Spleen (tissue), 11 donors: ENCODE measurements at regions not wholly inside any gene's neighbourhood (a gene's known extent, or its start where the extent isn't known, plus 50 kb on each side); places are given as distances from the start of the nearest gene placed in this dataset.

Source experiments
- DNase-seq: peaks from one replicate; pipeline ENCODE4 v3.0.0-alpha.2; 2020
- H3K27ac ChIP-seq, 8 donors: fragments of 200-600 bp; sonication (generic) in 7 of 8; 1 replicate in 4 of 8; 2 replicates in 4 of 8; pipeline versions ENCODE4 v1.5.0 to v1.8.0; 2016 to 2021; ENCODE audit warnings: inconsistent platforms in 4 of 8, mild to moderate bottlenecking in 4 of 8, moderate library complexity in 1 of 8
- H3K27me3 ChIP-seq, 7 donors: fragments of 200-600 bp; sonication (generic) in 6 of 7; replicated peaks in 1 of 7; 1 replicate in 4 of 7; 2 replicates in 3 of 7; pipeline versions ENCODE4 v1.5.0 to v1.8.0; 2016 to 2021; ENCODE audit warnings: inconsistent platforms in 3 of 7, mild to moderate bottlenecking in 1 of 7
- H3K36me3 ChIP-seq, 6 donors: fragments of 200-600 bp; sonication (generic) in 5 of 6; 1 replicate in 4 of 6; 2 replicates in 2 of 6; pipeline versions ENCODE4 v1.5.0 to v1.8.0; 2016 to 2021; ENCODE audit warnings: inconsistent platforms in 2 of 6
- H3K4me1 ChIP-seq, 6 donors: fragments of 200-600 bp; sonication (generic) in 5 of 6; 1 replicate in 3 of 6; 2 replicates in 3 of 6; pipeline versions ENCODE4 v1.5.0 to v1.8.0; 2016 to 2021; ENCODE audit warnings: inconsistent platforms in 3 of 6
- H3K4me3 ChIP-seq, 8 donors: fragments of 200-600 bp; sonication (generic) in 7 of 8; 1 replicate in 4 of 8; 2 replicates in 4 of 8; pipeline versions ENCODE4 v1.5.0 to v1.8.0; 2016 to 2021; ENCODE audit warnings: inconsistent platforms in 4 of 8, mild to moderate bottlenecking in 4 of 8, moderate library complexity in 2 of 8
- H3K9me3 ChIP-seq, 8 donors: fragments of 200-600 bp; sonication (generic) in 7 of 8; 1 replicate in 4 of 8; 2 replicates in 4 of 8; pipeline versions ENCODE4 v1.5.0 to v1.8.0; 2016 to 2021; ENCODE audit warnings: inconsistent platforms in 4 of 8
- CTCF ChIP-seq, 11 experiments: fragments of 200-600 bp in 7 of 11; fragments of 450-650 bp in 4 of 11; sonication (generic) in 4 of 11; IDR thresholded peaks in 8 of 11; conservative IDR thresholded peaks in 3 of 11; 1 replicate in 7 of 11; 2 replicates in 4 of 11; pipeline versions ENCODE4 v1.4.0 to v1.8.0; 2016 to 2021; ENCODE audit warnings: antibody characterized with exemption in 11 of 11, inconsistent platforms in 4 of 11, mild to moderate bottlenecking in 1 of 11
- POLR2A ChIP-seq, 3 donors: fragments of 450-650 bp; IDR thresholded peaks; one replicate each; pipeline ENCODE4 v1.5.1; 2017; ENCODE audit warnings: antibody characterized with exemption in 3 of 3, mild to moderate bottlenecking in 1 of 3
- POLR2AphosphoS5 ChIP-seq, 3 donors: sonication (generic); formaldehyde crosslinking; IDR thresholded peaks; one replicate each; pipeline ENCODE4 v1.5.1; 2017; ENCODE audit warnings: antibody characterized with exemption in 3 of 3
- WGBS, 5 donors: extraction: QIAGEN DNeasy Blood & Tissue Kit in 3 of 5; methylation state at CpG; one replicate each; pipeline versions ENCODE4 v1.1.5 to v1.1.7; 2013 to 2018; 5-methylcytosine and 5-hydroxymethylcytosine counted together
- intact Hi-C: fragments of 100-400 bp; cut with DNase I; formaldehyde crosslinking; loops from one replicate; pipeline ENCODE4 v1.15.0; 2023; ENCODE audit warnings: low total_unique reads
- donor health status: healthy with polysubstance abuse.
- donor health status: DM: no; HTN: no; CAD: no; lungs with moderate emphysema.
- donor health status: DM: no; HTN: no; CAD: no.
- donor health status: Bipolar disorder and iron deficiency.
- donor health status: healthy.
- donor health status: DM: no; HTN: no; CAD: no.
- donor health status: DM: yes; HTN: yes; CAD: no.

GRCh38 chr7:109377076-109377884 is 807.6 kb downstream of the DNAJB9 start:
- DNase-seq: no peak
- H3K4me1 ChIP-seq: no peaks in the 10 kb centered on the region
- no peak overlapping the region for H3K4me3 ChIP-seq
- 77 to 85% (median 81%) methylated on average over 3 of the region's 3 CpGs for WGBS, 5 donors
- no peak for TF ChIP-seq CTCF (IDR thresholded peaks at IDR 0.05 in 8 of 11, conservative IDR thresholded peaks at IDR 0.05 in 3 of 11)
- no peak for TF ChIP-seq POLR2A (IDR thresholded peaks at IDR 0.05)
- TF ChIP-seq POLR2AphosphoS5 (IDR thresholded peaks at IDR 0.05): no peak
- H3K36me3 ChIP-seq: no peaks in the 10 kb centered on the region
- intact Hi-C loops: no loop called here
- peaks cover 0 to 7% (median 0%) of the 10 kb centered on the region in 8 donors for H3K9me3 ChIP-seq
- H3K27me3 ChIP-seq: no peaks in the 10 kb centered on the region
- no peak overlapping the region for H3K27ac ChIP-seq

- intact Hi-C loops: no loop called here
- H3K9me3 ChIP-seq: peaks cover 0 to 8% (median 0%) of the 10 kb centered on the region in 8 donors
- TF ChIP-seq POLR2AphosphoS5 (IDR thresholded peaks at IDR 0.05) (no peak), POLR2A (IDR thresholded peaks at IDR 0.05) (no peak), CTCF (IDR thresholded peaks at IDR 0.05 in 8 of 11, conservative IDR thresholded peaks at IDR 0.05 in 3 of 11) (no peak)
These were observed 817.3 kb downstream of the DNAJB9 start for GRCh38 chr7:109386959-109387358.

GRCh38 chr7:109387530-109387929 is 817.9 kb downstream of the DNAJB9 start:
- H3K36me3 ChIP-seq: no peaks in the 10 kb centered on the region
- intact Hi-C loops: no loop called here
- peaks cover 0 to 8% (median 0%) of the 10 kb centered on the region in 8 donors for H3K9me3 ChIP-seq
- no peaks in the 10 kb centered on the region for H3K4me1 ChIP-seq
- H3K27ac ChIP-seq: no peak overlapping the region
- H3K27me3 ChIP-seq: no peaks in the 10 kb centered on the region
- WGBS, 5 donors: 63 to 94% (median 81%) methylated on average over 1 of the region's 1 CpG; no CpG with 5 or more reads in 1 of the 5 donors
- no peak for DNase-seq
- no peak overlapping the region for H3K4me3 ChIP-seq
- no peak for TF ChIP-seq POLR2A (IDR thresholded peaks at IDR 0.05)
- no peak for TF ChIP-seq CTCF (IDR thresholded peaks at IDR 0.05 in 8 of 11, conservative IDR thresholded peaks at IDR 0.05 in 3 of 11)
- no peak for TF ChIP-seq POLR2AphosphoS5 (IDR thresholded peaks at IDR 0.05)

More at GRCh38 chr7:109386959-109387358, 817.3 kb downstream of the DNAJB9 start:
- Histone ChIP-seq H3K4me3 (no peak overlapping the region), H3K27ac (no peak overlapping the region), H3K36me3 (no peaks in the 10 kb centered on the region), H3K4me1 (no peaks in the 10 kb centered on the region), H3K27me3 (no peaks in the 10 kb centered on the region)
- WGBS, 5 donors: 82 to 97% (median 90%) methylated on average over 2 of the region's 2 CpGs
- no peak for DNase-seq

- WGBS, 5 donors: 77 to 87% (median 79%) methylated on average over 3 of the region's 3 CpGs
- Histone ChIP-seq H3K9me3 (peaks cover 0 to 2% (median 0%) of the 10 kb centered on the region in 8 donors), H3K4me3 (no peak overlapping the region), H3K27ac (no peak overlapping the region), H3K4me1 (no peaks in the 10 kb centered on the region), H3K27me3 (no peaks in the 10 kb centered on the region), H3K36me3 (no peaks in the 10 kb centered on the region)
- no peak for DNase-seq
- no peak for TF ChIP-seq CTCF (IDR thresholded peaks at IDR 0.05 in 8 of 11, conservative IDR thresholded peaks at IDR 0.05 in 3 of 11)
- TF ChIP-seq POLR2A (IDR thresholded peaks at IDR 0.05): no peak
- TF ChIP-seq POLR2AphosphoS5 (IDR thresholded peaks at IDR 0.05): no peak
- intact Hi-C loops: no loop called here
These were observed 821.6 kb downstream of the DNAJB9 start for GRCh38 chr7:109391240-109391639.
